ENCODE measurements at regions not wholly inside any gene's neighbourhood (a gene's known extent, or its start where the extent isn't known, plus 50 kb on each side); places are given as distances from the start of the nearest gene placed in this dataset.

- Histone ChIP-seq H3K27ac (no peak overlapping the region), H3K4me1 (no peaks in the 10 kb centered on the region), H3K36me3 (no peaks in the 10 kb centered on the region), H3K27me3 (ENCODE audit: low read depth) (no peaks in the 10 kb centered on the region), H3K4me3 (no peak overlapping the region), H3K9me3 (no peaks in the 10 kb centered on the region)
- intact Hi-C loops (cut with DNase I), result no loop called here
- DNase-seq (no peak), ATAC-seq (no peak)
- TF ChIP-seq CTCF (IDR thresholded peaks at IDR 0.05), result no peak
Measured at GRCh38 chr9:31535651-31536050, 848.8 kb upstream of the ACO1 start.

GRCh38 chr9:31536471-31536870, 848.0 kb upstream of the ACO1 start:
- no peak overlapping the region for H3K27ac ChIP-seq
- no peaks in the 10 kb centered on the region for H3K4me1 ChIP-seq
- H3K36me3 ChIP-seq, result no peaks in the 10 kb centered on the region
- no peaks in the 10 kb centered on the region for H3K9me3 ChIP-seq
- intact Hi-C loops (cut with DNase I), result no loop called here
- DNase-seq (no peak), ATAC-seq (no peak)
- no peaks in the 10 kb centered on the region for H3K27me3 ChIP-seq (ENCODE audit: low read depth)
- no peak for TF ChIP-seq CTCF (IDR thresholded peaks at IDR 0.05)
- H3K4me3 ChIP-seq, result no peak overlapping the region

- H3K4me1 ChIP-seq, result no peaks in the 10 kb centered on the region
- DNase-seq, result no peak
- no peak overlapping the region for H3K4me3 ChIP-seq
- H3K9me3 ChIP-seq, result no peaks in the 10 kb centered on the region
- intact Hi-C loops (cut with DNase I), result no loop called here
- no peak overlapping the region for H3K27ac ChIP-seq
- H3K27me3 ChIP-seq (ENCODE audit: low read depth), result no peaks in the 10 kb centered on the region
- ATAC-seq, result no peak
- no peak for TF ChIP-seq CTCF (IDR thresholded peaks at IDR 0.05)
- H3K36me3 ChIP-seq, result no peaks in the 10 kb centered on the region
Measured at GRCh38 chr9:31541721-31542281, 842.6 kb upstream of the ACO1 start.

GRCh38 chr9:31542384-31543055, 841.9 kb upstream of the ACO1 start:
- H3K4me3 ChIP-seq, result no peak overlapping the region
- no peak overlapping the region for H3K27ac ChIP-seq
- ATAC-seq, result peak; percentile 70 to 71
- H3K9me3 ChIP-seq, result no peaks in the 10 kb centered on the region
- H3K27me3 ChIP-seq (ENCODE audit: low read depth), result no peaks in the 10 kb centered on the region
- no peak for DNase-seq
- intact Hi-C loops (cut with DNase I), result no loop called here
- H3K36me3 ChIP-seq, result no peaks in the 10 kb centered on the region
- peak; percentile 48 for TF ChIP-seq CTCF (IDR thresholded peaks at IDR 0.05)
- no peaks in the 10 kb centered on the region for H3K4me1 ChIP-seq

- ATAC-seq (no peak), DNase-seq (no peak)
- intact Hi-C loops (cut with DNase I), result no loop called here
- Histone ChIP-seq H3K27ac (no peak overlapping the region), H3K36me3 (no peaks in the 10 kb centered on the region), H3K4me1 (no peaks in the 10 kb centered on the region), H3K4me3 (no peak overlapping the region), H3K27me3 (ENCODE audit: low read depth) (no peaks in the 10 kb centered on the region), H3K9me3 (no peaks in the 10 kb centered on the region)
- TF ChIP-seq CTCF (IDR thresholded peaks at IDR 0.05), result no peak
Measured at GRCh38 chr9:31554941-31555340, 829.5 kb upstream of the ACO1 start.
